HK-2 (cell line): ENCODE measurements at regions not wholly inside any gene's neighbourhood (a gene's known extent, or its start where the extent isn't known, plus 50 kb on each side); places are given as distances from the start of the nearest gene placed in this dataset.
"Not testable (repeated sequence)": the region's sequence is repeated elsewhere in the genome, so short reads cannot be mapped to it uniquely, and the experiment has no call there.

Experiments
- DNase-seq: peaks from one replicate; pipeline ENCODE4 v3.0.0-alpha.2; 2018; ENCODE audit not compliant: unreplicated experiment

DNA sequence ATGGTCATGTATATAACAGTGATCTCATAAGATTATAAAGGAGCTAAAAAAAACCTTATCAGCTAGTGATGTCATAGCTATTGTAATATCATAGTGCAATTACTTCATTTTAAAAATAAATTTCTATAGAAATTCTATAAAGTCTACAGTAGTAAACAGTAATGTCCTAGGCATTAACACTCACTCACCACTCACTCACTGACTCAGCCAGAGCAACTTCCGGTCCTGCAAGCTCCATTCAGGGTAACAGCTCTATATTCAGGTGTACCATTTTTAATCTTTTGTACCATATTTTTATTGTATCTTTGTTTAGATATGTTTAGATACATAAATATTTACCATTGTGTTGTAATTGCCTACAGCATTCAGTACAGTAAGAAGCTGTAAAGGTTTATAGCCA lies 524.4 kb upstream of the CDH5 start:
- no peak for DNase-seq

DNA sequence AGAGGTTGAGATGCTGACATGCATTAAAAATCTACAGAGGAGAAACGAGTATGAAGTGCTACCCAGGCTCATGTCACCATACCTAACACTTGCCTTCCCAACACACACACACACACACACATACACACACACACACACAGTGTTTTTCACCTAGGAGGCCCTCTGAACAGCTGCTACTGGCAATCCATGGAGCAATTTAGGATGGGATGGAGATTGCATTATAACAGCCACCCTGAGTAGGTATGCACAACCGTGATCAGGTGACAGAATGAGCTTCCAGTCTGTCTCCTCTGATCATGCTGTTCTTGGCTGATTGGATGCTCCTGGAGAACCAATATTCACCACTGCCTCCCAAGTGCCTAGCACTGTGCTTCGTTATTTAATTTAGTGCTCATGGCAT lies 528.5 kb upstream of the CDH5 start:
- DNase-seq, result no peak

DNA sequence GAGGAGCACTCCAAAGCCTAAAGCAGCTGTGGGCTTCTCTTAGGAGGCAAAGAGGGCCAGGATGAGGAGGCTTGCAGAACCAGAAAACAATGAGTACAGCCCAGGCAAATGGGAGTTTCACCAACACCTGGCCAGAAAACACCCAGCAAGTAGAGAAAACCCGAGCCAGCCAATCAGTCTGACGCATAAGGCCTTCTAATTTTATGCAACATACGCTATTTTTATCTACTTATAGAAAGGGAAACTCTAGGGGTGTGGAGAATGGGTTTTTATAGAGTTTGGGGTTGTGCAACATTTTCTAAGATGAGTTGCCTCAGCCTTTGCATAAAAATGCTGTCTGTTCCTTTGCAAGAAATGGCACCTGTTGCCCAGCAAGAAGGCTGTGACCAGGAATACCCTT lies 529.0 kb upstream of the CDH5 start:
- no peak for DNase-seq

DNA sequence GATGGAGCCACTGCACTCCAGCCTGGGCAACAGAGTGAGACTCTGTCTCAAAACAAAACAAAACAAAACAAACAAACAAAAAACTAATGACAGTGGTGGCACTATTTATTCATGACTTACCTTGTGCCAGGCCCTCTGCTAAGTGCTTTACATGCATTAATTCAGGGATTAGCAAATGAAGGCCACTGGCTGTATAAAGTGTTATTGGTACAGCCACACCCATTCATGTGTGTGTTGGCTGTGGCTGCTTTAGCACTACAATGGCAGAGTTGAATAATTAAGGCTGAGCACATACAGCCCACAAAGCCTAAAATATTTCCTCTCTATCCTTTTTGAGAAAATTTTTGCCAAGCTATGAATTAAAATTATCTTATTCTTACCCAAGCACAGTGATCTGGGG lies 531.8 kb upstream of the CDH5 start:
- no peak for DNase-seq

DNA sequence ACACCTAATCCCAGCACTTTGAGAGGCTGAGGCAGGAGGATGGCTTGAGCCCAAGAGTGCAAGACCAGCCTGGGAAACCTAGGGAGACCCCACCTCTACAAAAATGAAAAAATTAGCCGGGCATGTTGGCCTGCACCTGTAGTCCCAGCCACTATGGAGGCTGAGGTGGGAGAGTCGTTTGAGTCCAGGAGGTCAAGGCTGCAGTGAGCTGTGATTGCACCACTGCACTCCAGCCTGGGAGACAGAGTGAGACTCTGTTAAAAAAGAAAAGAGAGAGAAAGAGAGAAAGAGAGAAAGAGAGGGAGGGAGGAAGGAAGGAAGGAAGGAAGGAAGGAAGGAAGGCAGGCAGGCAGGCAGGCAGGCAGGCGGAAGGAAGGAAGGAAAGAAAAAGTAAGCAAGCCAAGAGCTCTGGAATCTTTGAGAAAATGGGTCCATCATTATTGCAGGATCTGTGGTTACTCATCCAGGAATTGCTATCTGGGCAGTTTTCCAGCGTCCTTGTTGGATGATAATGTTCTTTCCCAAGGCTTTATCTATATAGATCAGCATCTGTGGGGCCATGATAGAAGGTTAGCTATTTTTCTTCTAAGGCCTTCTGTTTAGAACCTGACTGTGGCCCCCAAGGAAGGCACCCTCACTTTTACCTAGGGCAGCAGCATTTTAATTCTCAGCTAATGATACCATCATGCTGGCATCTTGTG lies 533.2 kb upstream of the CDH5 start:
- no peak for DNase-seq

DNA sequence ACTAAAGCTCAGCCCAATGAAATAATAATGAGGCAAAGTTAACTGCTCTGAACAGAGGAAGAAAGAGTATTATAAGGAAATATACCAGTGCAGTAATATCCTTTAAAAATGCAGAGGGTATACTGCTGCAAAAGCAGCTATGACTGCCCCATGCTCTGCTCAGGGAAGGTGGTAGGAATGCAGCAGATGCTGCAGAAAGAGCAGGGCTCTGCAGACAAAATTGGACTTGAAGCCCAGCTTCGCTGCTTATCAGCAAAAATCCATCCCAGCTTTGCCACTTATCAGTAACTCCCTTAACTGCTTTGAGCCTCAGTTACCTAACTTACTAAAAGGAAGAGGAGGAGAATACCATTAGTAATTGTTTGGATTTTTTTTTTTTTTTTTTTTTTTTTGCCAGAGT lies 533.8 kb upstream of the CDH5 start:
- no peak for DNase-seq

DNA sequence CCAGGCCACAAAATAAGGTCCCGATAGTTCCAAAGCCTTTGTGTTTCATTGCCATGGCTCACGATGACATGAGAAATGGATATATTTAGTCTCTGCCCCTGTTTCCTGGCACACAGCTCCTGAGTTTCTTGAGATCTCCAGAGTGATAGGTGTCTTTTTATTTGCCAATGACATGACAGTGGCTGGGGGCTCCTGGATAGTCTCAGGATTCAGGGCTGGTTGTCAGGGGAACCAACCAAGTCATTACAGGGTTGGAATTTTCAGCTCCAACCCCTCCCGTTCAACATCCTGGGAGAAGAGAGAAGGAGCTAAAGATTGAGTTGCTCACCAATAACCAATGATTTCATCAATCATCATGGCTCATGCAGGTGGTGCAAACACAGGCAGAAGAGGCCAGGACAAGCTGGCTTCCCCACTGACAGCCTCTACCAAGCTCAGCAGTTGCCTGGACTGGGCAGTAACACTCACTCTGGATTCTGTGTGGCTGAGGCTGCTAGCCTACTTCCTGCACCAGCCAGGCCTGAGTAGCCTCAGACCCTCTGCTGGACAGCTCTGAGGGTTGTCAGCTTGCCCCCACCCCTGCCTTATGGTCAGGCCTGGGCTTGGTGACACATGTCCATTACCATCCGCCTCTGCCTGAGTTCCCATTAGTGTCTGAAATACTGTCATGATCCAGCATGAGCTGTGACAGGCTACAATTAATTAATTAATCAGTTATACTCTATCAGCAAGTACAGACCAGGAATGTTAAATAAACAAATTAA lies 534.4 kb upstream of the CDH5 start:
- DNase-seq, result no peak

DNA sequence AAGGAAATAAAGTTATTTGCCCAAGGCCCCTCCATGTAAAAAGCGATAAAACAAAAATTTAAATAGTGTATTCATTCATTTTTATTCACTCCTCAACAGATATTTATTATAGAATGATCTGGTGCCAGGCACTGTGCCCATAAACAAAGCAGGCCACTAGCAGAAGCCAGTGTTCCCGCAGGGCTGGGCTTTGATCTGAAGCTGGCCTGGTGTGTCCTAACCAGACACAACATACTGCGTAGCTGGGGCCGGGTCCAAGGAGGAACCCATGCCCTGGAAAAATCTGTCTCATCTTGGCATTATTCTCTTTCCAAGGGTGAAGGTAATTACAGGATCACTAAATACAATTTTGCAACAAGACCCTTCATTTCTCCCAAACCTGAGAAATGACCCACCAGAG lies 537.4 kb upstream of the CDH5 start:
- DNase-seq, result no peak

DNA sequence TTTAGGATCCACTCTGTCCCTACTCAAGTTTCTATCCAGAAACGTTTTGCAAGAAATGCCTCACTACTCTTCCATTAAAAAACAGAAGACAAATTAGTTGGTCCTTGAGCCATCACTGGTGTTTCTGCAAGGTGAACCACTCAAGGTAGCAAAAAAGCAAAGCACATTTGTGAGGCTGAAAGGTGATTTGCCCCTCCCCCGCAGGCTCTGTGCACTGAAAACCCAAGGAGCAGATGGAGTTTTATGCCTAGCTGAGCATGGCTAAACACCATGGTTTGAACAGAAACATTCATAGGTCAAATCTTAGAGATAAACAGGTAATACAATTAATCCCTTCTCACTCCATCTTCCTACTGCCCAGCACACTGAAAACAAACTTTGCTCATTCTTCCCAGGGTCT lies 538.2 kb upstream of the CDH5 start:
- DNase-seq, result no peak

DNA sequence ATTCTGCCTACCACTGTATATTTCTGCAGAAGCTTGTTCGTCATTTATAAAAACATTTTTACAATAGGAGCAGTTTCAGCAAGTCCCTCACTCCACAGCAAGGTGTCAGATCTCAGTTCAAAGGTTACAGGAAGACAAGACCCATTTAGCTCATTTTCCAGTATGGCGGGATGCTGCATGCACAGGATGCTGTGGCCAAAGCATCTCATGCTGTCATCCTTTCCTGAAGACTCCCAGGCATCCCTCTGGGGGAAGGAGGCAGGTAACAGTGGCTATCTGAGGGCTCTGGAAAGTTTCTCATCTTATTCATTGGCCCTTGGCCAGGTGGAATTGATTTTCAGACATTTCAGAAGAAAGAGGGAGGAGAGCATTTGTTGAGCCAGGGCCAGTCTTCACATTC lies 539.3 kb upstream of the CDH5 start:
- DNase-seq, result no peak

DNA sequence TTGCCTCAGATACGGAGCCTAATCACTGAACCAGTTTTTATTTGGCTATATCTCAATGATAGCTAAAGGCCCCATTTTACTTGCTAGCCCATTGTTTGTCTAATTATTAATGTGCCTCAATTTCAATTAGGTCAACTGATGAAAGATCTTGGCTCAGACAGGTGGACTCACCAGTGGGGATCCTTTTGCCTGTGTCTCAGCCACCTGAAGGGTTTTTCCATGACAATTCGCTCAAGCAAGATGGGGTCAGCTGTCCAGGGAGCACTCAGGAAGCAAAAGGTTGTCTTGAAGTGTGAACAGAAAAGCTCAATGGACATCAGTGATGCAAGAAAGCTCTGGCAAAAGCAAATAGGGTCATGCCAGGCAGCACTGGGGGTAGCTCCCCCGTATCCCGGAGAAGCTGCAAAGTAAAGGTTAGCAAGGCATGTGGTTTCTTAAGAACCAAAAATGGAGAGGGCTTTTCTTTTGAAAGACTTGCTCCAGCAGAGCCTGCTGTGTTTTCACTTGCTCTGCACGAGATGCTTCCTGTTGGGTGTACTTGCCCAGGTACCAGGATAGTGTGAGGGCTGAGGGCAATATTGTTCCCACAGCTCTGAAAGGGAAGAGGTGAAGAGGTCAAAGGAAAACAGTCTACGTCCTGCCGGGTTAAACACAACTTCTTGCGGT lies 541.2 kb upstream of the CDH5 start:
- no peak for DNase-seq

DNA sequence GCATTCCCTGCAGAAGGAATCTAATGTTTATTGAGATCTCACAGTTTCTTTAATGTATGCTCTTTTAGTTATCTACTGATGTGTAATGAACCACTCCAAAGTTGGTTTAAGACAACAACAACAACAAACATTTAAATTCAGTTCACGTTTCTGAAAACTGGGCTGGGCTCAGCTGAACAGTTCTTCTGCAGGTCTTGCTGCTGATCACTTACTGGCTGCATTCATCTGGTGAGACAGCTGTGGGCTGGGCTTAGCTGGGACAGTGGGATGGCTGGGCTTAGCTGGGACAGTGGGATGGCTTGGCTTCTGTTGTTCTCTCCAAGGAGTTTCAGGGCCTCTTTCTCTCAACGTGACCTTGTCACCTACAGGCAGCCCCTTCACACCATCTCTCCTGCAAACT lies 544.3 kb upstream of the CDH5 start:
- no peak for DNase-seq

DNA sequence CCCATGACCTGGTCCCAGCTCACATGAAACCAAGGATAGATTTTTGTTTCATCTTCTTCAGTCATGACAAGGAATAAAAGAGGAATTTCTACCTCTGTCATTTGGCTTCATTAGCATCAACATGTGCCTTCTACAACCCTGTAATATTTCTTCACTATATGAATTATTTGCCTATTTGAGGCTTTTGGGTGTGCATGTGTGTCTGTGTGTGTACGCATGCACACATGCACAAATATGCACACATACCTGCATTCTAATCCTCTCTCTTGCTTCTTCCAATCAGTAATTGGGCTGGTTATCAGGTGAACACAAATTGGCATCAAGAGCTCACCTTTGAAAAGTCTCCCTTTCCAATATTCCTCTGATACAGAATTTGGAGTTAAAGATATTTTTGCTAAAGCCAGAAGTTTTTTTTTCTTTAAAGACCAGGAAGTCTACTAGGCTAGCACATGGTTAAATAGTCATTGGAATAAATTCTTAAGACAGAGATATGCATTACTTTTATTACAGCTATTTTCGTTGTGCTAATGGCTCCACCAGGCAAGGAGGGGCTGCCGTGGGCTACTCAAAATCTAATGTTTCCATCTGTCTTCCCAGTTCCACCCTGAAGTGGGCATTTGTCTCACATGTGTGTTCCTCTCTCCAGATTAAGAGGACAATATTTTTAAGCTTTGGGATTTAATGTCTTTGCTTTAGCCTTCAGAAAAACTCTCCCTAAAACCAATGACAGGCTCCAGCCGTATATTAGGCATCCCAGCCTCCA lies 547.2 kb upstream of the CDH5 start:
- DNase-seq, result no peak

DNA sequence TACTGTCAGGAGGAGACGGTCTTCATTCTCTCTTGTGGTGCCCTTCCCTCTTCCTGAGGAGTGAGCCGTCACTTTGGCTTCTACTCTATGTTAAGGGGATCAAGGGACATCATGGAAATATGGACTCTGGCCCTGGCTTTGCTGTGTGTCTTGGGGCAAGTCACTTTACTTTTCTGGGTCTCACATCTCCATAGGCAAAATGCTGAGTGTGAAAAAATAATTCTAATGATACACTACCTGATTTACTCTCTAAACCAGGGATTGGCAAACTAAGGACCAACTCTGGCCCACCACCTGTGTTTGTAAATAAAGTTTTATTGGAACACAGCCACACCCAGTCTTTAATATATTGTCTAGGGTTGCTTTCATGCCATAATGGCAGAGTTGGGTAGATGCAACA lies 548.7 kb upstream of the CDH5 start:
- DNase-seq, result no peak

DNA sequence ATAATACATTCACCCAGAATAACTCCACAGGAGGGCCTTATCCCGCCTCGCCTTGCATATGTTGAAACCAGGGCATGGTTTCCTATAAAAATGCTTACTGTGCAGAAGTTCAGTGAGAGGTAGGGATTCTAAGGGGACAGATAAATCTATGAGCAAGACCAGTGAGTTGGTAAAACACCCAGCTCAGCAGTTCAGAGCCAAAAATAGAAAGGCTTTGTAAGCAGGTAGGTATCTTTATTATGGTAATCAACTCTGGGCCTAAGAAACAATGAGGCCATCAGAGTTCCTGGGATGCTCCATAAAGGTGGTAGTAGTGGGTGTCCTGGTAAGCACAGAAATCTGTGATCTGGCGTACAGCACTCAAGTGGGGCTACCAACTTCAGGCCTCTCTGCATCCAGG lies 549.4 kb upstream of the CDH5 start:
- DNase-seq, result no peak

DNA sequence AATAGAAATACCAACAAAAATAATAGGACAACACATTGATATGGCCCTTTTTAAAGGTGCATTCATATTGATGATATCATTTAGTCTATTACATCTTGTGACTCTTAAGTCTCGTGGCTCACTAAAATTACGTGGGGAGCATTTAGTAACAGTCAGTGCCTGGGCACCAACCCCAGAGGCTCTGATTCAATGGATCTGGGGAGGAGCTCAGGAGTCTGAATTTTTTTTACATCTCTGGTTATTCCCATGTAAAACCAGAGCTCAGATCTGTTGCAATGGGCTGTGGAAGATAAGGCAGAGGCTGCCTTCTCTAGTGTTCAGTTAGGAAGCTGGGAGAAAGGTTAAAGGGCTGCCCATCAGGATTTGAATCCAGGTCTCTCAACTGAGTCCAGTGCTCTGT lies 549.9 kb upstream of the CDH5 start:
- no peak for DNase-seq

DNA sequence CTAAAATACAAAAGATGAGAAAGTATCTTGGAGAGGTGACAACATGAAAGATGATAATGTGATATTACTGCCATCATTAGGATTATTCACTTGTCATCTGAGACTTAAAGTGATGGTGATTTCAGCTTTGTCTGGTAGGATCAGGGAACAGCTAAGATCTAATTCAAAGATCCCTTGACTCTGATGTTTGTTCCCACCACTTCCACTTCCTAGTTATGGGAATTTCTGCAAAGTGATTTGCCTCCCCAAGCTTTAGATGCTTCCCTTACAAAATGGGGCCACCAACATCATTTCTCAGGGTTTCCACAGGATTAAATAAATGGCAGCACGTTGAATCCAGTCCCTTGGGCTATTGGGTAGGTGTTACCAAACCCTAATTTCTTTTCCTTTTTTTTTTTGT lies 550.8 kb upstream of the CDH5 start:
- no peak for DNase-seq

DNA sequence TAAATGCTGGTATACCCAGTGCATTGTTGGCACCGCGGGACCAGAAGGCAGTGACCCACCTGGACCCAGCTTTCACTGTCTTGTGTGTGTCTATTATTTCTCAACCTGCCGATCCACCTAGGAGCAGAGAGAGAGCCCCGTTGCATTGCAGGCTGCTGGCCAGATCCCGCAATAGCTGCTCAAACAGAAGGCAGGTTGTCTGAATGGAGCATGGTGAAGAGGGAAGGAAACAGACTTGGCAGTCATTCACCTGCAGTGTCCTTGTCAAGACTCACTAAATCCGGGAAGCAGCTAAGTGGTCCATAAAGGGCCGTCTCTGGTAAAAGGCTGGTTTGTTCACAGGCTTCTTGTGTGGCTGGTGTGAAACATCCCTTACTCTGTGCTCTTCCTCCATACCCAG lies 552.6 kb upstream of the CDH5 start:
- not testable (repeated sequence) for DNase-seq

DNA sequence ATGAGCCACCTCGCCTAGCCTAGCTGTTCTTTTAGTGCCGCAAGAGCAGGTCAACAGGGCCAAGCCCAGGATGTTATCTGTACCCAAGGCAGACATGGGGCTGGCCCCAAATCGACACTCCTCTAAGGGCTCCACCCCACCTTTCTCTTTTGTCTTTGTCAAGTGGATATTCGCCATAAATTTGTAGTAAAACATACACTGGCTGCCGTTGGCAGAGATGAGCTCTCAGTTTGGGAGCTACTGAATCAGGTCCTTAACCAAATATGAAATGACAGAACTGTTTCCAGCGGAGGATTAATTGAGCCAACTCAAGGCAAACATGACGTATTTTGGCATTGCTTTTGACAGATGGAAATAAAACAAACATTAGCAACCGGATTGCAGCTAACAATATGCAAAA lies 556.9 kb upstream of the CDH5 start:
- no peak for DNase-seq

DNA sequence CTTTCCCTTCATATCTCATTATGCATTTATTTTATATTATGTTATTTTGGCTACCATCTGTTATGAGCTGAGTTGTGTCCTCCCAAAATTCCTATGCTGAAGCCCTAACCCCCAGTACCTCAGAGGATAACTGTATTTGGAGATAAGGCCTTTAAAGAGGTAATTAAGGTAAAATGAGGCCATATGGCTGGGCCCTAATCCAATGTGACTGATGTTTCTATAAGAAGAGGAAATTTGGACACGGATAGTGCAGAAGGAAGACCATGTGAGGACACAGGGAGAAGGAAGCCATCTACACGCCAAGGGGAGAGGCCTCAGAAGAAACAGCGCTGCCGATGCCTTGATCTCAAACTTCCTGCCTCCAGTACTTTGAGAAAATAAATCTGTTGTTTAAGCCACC lies 557.7 kb upstream of the CDH5 start:
- no peak for DNase-seq

DNA sequence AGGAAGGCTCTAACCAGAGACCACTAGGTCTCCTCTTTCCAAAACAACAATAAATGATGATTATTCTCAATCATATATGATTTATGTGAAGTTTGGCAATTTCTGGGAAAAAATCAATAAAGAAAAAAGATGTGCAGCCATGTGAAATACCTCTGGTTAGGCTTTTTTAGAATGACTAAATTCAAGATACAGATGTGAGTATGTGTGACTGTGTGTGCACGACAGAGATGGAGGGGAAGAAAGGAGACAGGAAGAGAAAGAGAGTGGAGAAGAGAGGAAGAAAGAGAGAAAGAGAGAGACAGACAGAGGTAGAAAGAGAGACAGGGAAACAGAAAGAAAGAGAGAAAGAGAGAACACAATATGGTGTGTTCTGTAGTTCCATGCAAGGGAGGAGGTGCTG lies 558.6 kb upstream of the CDH5 start:
- DNase-seq, result no peak

DNA sequence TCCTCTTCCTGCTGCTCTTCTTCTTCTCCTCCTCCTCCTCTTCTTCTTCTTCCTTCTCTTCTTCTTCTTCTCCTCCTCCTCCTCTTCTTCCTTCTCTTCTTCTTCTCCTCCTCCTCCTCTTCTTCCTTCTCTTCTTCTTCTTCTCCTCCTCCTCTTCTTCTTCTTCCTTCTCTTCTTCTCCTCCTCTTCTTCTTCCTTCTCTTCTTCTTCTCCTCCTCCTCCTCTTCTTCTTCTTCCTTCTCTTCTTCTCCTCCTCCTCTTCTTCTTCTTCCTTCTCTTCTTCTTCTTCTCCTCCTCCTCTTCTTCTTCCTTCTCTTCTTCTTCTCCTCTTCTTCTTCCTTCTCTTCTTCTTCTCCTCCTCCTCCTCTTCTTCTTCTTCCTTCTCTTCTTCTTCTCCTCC lies 560.8 kb upstream of the CDH5 start:
- not testable (repeated sequence) for DNase-seq

DNA sequence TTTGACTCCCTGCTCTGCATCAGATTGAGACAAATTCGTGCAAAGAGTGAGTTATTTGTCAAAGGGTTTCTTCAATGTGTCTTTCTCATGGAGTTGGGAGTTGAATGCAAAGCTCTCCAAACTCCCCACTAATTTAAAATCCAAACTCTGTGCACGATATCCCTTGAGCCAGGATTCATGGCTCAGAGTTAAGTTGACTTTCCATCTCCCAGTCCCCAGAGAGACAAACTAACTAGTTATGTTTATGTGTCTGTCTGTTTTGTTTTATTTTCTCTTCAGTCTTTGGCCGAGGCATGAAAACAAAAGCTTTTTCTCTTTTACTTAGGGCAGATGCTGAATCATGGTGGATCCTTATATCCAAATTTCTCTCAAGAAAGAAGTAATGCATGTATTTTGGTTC lies 570.0 kb upstream of the CDH5 start:
- DNase-seq, result no peak
